ENCODE measurements at regions not wholly inside any gene's neighbourhood (a gene's known extent, or its start where the extent isn't known, plus 50 kb on each side); places are given as distances from the start of the nearest gene placed in this dataset.

DNA sequence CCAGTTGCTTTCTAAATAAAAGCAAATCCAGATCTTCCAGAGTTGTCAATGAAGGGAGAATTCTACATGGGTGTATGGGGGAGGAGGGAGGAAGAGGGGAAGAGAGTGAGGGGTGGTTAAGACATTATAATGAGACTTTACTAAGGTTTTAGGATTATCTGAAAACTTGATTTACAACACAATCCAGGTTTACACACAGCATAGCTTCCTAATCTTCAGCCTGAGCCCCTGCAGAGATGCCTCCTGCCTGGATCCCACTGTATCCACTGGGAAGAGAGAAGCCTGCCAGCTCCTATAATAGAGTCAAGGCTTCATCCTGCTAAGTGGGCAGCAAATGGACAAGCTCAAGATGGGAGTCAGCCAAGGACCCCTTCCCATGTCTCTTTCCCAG, 85.6 kb upstream of the KIT start:
- DNase-seq (ENCODE audit: low read depth in 1 of 2, low spot score in 2 of 2) (no peak), FAIRE-seq (no peak)
- Histone ChIP-seq H3K23me2 (ENCODE audit: low read depth, low read length) (no peaks in the 10 kb centered on the region), H3K4ac (replicated peaks; ENCODE audit: insufficient read length, low read depth, low read length) (no peak overlapping the region), H3K18ac (ENCODE audit: extremely low read depth, low read length) (no peak overlapping the region), H3K27ac (ENCODE audit: low read depth, low read length) (no peak overlapping the region), H3K23ac (ENCODE audit: insufficient read length) (no peak overlapping the region), H3K4me2 (ENCODE audit: insufficient read depth in 1 of 2, low read depth in 2 of 2, low read length in 2 of 2) (peak overlapping the region; percentile 24 to 41; a peak in 1 of 4 replicates), H4K91ac (replicated peaks; ENCODE audit: insufficient read length, low read length) (no peak overlapping the region), H3K14ac (ENCODE audit: insufficient read length) (no peak overlapping the region), H2BK12ac (ENCODE audit: low read depth, low read length) (no peak overlapping the region), H2BK20ac (ENCODE audit: low read length) (no peak overlapping the region), H2AFZ (ENCODE audit: low read length) (no peak overlapping the region), H2BK5ac (ENCODE audit: low read depth, low read length) (no peak overlapping the region), H2BK15ac (ENCODE audit: low read length) (no peak overlapping the region), H3K27me3 (replicated peaks in 1 of 4; ENCODE audit: control insufficient read depth in 3 of 4, extremely low read depth in 1 of 4, insufficient read depth in 3 of 4, low read length in 3 of 4) (peaks cover 0 to 8% (median 5%) of the 10 kb centered on the region in 4 experiments; a peak in 5 of 7 replicates), H2BK120ac (replicated peaks; ENCODE audit: low read depth, low read length) (no peak overlapping the region), H3K79me1 (ENCODE audit: low read depth, low read length) (no peaks in the 10 kb centered on the region), H4K20me1 (replicated peaks in 1 of 2; ENCODE audit: control insufficient read depth in 1 of 2, insufficient read depth in 2 of 2, low read length in 2 of 2) (no peaks in the 10 kb centered on the region), H3K4me1 (replicated peaks in 1 of 4; ENCODE audit: control insufficient read depth in 3 of 4, insufficient read depth in 4 of 4, low read length in 3 of 4) (peaks cover 0 to 8% (median 7%) of the 10 kb centered on the region in 4 experiments; a peak in 6 of 7 replicates), H3K36me3 (ENCODE audit: control insufficient read depth in 2 of 4, insufficient read depth in 4 of 4, low read length in 3 of 4) (no peaks in the 10 kb centered on the region), H3K4me3 (ENCODE audit: extremely low read depth in 1 of 4, insufficient read depth in 2 of 4, low read depth in 3 of 4, low read length in 4 of 4) (no peak overlapping the region), H2AK5ac (ENCODE audit: low read depth, low read length) (no peak overlapping the region), H4K8ac (ENCODE audit: extremely low read depth, insufficient read depth, low read length) (no peak overlapping the region), H3K9me3 (ENCODE audit: insufficient read depth in 2 of 2, low read depth in 1 of 2, low read length in 1 of 2) (no peaks in the 10 kb centered on the region), H3K56ac (replicated peaks; ENCODE audit: insufficient read length, low read depth, low read length) (no peak overlapping the region), H4K5ac (ENCODE audit: insufficient read length, low read depth, low read length) (no peak overlapping the region), H3K79me2 (ENCODE audit: control insufficient read depth in 1 of 2, insufficient read depth in 2 of 2, low read length in 2 of 2) (no peaks in the 10 kb centered on the region), H3K9ac (replicated peaks in 1 of 4; ENCODE audit: extremely low read depth in 1 of 4, low read depth in 3 of 4, low read length in 3 of 4) (no peak overlapping the region)
- POLR2A ChIA-PET (ENCODE audit: partially characterized antibody) = no interaction called here
- CTCF ChIA-PET (ENCODE audit: partially characterized antibody) = interaction anchor here (0.6 to 1.5 kb wide), 4 partner anchors 12 to 74 kb away, joined by 3 read pairs; no protein-coding TSS in a partner anchor
- TF ChIP-seq HDAC2 (IDR thresholded peaks at IDR 0.05; ENCODE audit: borderline replicate concordance in 1 of 2, low read depth in 2 of 2, low read length in 2 of 2) (0 out of 4 replicates have a peak, but pooled peaks of 1 of the 2 experiments have one; percentile 12), EGR1 (IDR thresholded peaks at IDR 0.05; ENCODE audit: borderline replicate concordance, low read depth, low read length) (no peak)
